ENCODE measurements at regions not wholly inside any gene's neighbourhood (a gene's known extent, or its start where the extent isn't known, plus 50 kb on each side); places are given as distances from the start of the nearest gene placed in this dataset.

DNA sequence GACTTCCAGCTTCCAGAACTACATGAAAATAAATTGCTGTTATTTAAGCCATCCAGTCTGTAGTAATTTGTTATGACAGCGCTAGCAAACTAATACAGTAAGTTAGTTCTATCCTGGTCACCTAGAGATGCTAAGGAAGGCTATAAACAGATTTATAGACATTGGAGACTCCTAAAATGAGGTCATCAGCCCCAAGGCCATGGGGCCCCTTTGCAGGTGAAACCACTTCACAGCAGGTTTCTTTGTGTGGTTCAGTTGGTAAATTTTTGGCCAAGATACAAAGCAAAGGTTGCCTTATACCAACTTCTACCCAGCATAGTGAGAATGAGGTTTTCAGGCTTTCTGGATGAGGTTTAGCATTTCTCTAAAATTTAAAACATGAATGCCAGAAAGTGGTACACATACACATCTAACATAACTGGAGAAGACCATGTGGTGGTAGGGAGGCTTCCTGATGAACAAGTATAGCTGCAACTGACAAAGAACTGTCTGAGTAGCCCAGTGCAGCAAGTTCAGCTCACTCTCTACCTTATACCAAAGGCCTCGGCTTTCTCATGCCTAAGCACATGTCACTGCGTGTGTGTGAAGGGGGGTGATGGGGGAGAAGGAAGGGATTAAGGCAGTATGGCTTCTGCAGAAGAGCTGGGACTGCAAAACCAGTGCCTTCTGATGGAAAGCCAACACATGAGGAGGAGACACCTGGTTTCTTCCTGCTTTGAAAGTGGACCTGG, 264.6 kb upstream of the TAS2R1 start:
- Histone ChIP-seq H2AFZ (ENCODE audit: low read length) (no peak overlapping the region), H3K9me2 (ENCODE audit: insufficient read depth, low read length) (no peaks in the 10 kb centered on the region), H3K4me1 (ENCODE audit: insufficient read depth, low read length, poor library complexity, severe bottlenecking) (no peaks in the 10 kb centered on the region), H4K20me1 (ENCODE audit: insufficient read depth, low read length) (no peaks in the 10 kb centered on the region), H3K36me3 (ENCODE audit: insufficient read depth, low read length) (no peaks in the 10 kb centered on the region), H3K79me2 (ENCODE audit: insufficient read depth, low read depth, low read length) (no peaks in the 10 kb centered on the region), H3K9me3 (ENCODE audit: low read length) (no peaks in the 10 kb centered on the region), H3K4me3 (ENCODE audit: low read depth, low read length, poor library complexity, severe bottlenecking) (no peak overlapping the region), H3K27ac (ENCODE audit: low read depth, low read length, poor library complexity, severe bottlenecking) (no peak overlapping the region), H3K4me2 (ENCODE audit: low read length) (no peak overlapping the region)
- TF ChIP-seq EZH2phosphoT487 (IDR thresholded peaks at IDR 0.05; ENCODE audit: borderline replicate concordance, low read depth, low read length) (no peak), CTCF (conservative IDR thresholded peaks at IDR 0.05; ENCODE audit: low read length) (no peak)
- intact Hi-C loops (cut with micrococcal nuclease; ENCODE audit: unreplicated experiment): no loop called here
- ChIA-PET CTCF (ENCODE audit: unreplicated experiment) (no interaction called here), POLR2A (no interaction called here)
- DNase-seq (ENCODE audit: low spot score): no peak
- no TSS peak for BruUV-seq (replicated peaks)

- no peaks in the 10 kb centered on the region for H3K9me3 ChIP-seq (ENCODE audit: low read length)
- no peaks in the 10 kb centered on the region for H3K79me2 ChIP-seq (ENCODE audit: insufficient read depth, low read depth, low read length)
- no peaks in the 10 kb centered on the region for H3K4me1 ChIP-seq (ENCODE audit: insufficient read depth, low read length, poor library complexity, severe bottlenecking)
- POLR2A ChIA-PET: no interaction called here
- intact Hi-C loops (cut with micrococcal nuclease; ENCODE audit: unreplicated experiment): no loop called here
- no peak overlapping the region for H2AFZ ChIP-seq (ENCODE audit: low read length)
- no peak overlapping the region for H3K27ac ChIP-seq (ENCODE audit: low read depth, low read length, poor library complexity, severe bottlenecking)
- no peaks in the 10 kb centered on the region for H3K36me3 ChIP-seq (ENCODE audit: insufficient read depth, low read length)
- no peaks in the 10 kb centered on the region for H4K20me1 ChIP-seq (ENCODE audit: insufficient read depth, low read length)
- CTCF ChIA-PET (ENCODE audit: unreplicated experiment): interaction anchor here (0.6 kb wide), 1 partner anchor 1965 kb away, joined by 4 read pairs; no protein-coding TSS in a partner anchor
- TF ChIP-seq EZH2phosphoT487 (IDR thresholded peaks at IDR 0.05; ENCODE audit: borderline replicate concordance, low read depth, low read length) (no peak), CTCF (conservative IDR thresholded peaks at IDR 0.05; ENCODE audit: low read length) (no peak)
- H3K4me2 ChIP-seq (ENCODE audit: low read length): no peak overlapping the region
- H3K4me3 ChIP-seq (ENCODE audit: low read depth, low read length, poor library complexity, severe bottlenecking): no peak overlapping the region
- no peaks in the 10 kb centered on the region for H3K9me2 ChIP-seq (ENCODE audit: insufficient read depth, low read length)
- no TSS peak for BruUV-seq (replicated peaks)
- no peak for DNase-seq (ENCODE audit: low spot score)
Observed at GRCh38 chr5:9892696-9893095, 262.5 kb upstream of the TAS2R1 start.

GRCh38 chr5:9889511-9889910, 259.4 kb upstream of the TAS2R1 start:
- no peaks in the 10 kb centered on the region for H3K9me3 ChIP-seq (ENCODE audit: low read length)
- TF ChIP-seq EZH2phosphoT487 (IDR thresholded peaks at IDR 0.05; ENCODE audit: borderline replicate concordance, low read depth, low read length) (no peak), CTCF (conservative IDR thresholded peaks at IDR 0.05; ENCODE audit: low read length) (no peak)
- H3K4me2 ChIP-seq (ENCODE audit: low read length): no peak overlapping the region
- ChIA-PET CTCF (ENCODE audit: unreplicated experiment) (no interaction called here), POLR2A (no interaction called here)
- H3K36me3 ChIP-seq (ENCODE audit: insufficient read depth, low read length): no peaks in the 10 kb centered on the region
- no peaks in the 10 kb centered on the region for H3K79me2 ChIP-seq (ENCODE audit: insufficient read depth, low read depth, low read length)
- H2AFZ ChIP-seq (ENCODE audit: low read length): no peak overlapping the region
- H3K4me3 ChIP-seq (ENCODE audit: low read depth, low read length, poor library complexity, severe bottlenecking): no peak overlapping the region
- no peak overlapping the region for H3K27ac ChIP-seq (ENCODE audit: low read depth, low read length, poor library complexity, severe bottlenecking)
- intact Hi-C loops (cut with micrococcal nuclease; ENCODE audit: unreplicated experiment): no loop called here
- no peaks in the 10 kb centered on the region for H3K9me2 ChIP-seq (ENCODE audit: insufficient read depth, low read length)
- BruUV-seq (replicated peaks): no TSS peak
- H4K20me1 ChIP-seq (ENCODE audit: insufficient read depth, low read length): no peaks in the 10 kb centered on the region
- no peaks in the 10 kb centered on the region for H3K4me1 ChIP-seq (ENCODE audit: insufficient read depth, low read length, poor library complexity, severe bottlenecking)
- DNase-seq (ENCODE audit: low spot score): no peak
